NCI-H146 treated with DMSO at 0.1 percent for 48 hours (cell line): ENCODE measurements at regions not wholly inside any gene's neighbourhood (a gene's known extent, or its start where the extent isn't known, plus 50 kb on each side); places are given as distances from the start of the nearest gene placed in this dataset.

ENCODE experiments used
- DNase-seq: peaks from one replicate; lab custom pipeline; 2025; ENCODE audit not compliant: unreplicated experiment; lab: John Stamatoyannopoulos, UW

DNA sequence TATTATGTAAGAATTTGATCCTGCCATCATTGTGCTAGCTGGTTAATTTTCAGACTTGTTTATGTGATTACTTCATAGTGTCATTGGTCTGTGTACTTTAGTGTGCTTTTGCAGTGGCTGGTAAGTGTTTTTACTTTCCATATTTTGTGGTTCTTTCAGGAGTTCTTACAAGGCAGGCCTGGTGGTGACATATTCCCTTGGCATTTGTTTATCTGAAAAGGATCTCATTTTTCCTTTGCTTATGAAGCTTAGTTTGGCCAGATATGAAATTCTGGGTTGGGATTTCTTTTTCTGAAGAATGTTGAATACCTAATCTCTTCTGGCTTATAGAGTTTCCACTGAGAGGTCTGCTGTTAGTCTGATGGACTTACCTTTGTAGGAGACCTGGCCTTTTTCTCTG is 72.8 kb upstream of the MC4R start:
- no peak for DNase-seq

DNA sequence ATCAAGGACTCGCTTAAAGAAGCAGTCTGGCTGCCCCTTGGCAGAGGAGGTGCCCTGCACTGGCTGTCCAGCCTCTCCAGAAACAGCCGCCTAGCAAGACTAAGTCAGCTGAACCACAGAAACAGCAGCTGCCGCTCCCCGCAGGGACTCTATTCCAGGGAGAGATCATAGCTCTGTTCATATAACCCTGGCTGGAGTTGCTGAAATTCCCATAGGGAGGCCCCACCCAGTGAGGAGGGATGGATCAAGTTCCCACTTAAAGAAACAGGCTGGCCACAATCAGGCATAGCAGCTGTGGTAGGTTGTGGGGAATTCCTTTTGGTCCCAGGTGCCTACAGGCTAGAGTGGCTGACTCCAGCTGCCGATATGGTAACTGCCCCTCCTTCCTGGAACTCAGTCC is 74.2 kb upstream of the MC4R start:
- DNase-seq: peak; percentile 12

DNA sequence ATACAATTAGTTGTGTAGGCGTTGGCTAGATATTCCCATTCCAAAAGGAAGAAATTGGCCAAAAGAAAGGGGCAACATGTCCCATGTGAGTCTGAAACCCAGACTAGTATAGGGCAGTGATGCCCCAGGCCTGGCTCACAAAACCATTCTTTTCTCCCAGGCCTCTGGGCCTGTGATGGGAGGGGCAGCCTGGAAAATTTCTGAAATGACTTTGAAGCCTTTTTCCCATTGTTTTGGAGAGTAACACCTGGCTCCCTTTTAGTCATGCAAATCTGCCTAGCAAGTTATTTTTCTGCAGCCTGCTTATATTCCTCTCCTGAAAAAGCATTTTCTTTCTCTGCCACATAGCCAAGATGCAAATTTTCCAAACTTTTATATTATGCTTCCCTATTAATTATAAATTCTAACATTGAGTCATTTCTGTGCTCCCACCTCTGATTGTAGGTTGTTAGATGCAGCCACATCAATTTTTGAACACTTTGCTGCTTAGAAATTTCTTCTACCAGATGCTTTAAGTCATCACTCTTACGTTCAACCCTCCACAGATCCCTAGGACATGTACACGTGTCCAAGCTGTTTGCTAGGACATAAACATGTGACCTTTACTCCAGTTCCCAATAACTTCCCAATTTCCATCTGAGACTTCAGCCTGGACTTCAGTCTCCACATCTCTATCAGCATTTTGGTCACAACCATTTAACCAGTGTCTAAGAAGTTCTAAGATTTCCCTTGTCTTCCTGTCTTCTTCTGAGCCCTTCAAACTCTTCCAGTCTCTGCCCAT is 76.1 kb upstream of the MC4R start:
- no peak for DNase-seq

DNA sequence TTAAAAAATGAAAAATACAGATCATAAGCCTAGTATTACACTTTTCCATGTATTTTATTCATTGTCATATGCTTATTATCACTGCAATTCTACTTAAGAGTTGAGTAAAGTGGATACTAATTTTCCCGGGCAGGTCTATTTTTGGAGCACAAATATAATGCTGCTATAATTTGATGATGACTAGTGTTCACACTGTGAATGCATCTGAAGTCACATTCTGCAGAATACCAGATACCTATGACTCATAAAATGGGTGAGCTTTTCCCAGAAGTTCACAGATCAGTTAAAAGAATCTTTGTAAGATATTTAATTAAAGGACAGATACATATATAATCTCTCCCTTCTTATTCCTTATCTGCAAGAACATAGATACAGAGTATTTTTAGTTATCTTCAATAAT is 79.8 kb upstream of the MC4R start:
- peak; percentile 18 for DNase-seq

DNA sequence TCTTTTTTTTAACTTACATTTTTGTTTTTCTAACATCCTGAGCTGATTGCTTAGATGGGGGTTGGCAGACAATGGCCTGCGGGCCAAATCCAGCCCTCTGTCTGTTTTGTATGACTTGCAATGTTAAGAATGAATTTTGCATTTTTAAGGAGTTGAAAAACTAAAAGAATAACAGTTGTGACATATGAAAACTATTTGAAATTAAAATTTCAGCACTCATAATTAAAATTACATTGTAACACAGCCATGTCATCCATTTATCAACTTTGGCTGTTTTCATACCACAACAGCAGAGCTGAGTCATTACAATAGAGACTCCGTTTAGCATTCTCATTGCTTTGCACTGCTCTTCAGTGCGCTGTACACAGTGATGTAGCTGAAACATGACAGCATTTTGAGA is 94.1 kb upstream of the MC4R start:
- DNase-seq: no peak

DNA sequence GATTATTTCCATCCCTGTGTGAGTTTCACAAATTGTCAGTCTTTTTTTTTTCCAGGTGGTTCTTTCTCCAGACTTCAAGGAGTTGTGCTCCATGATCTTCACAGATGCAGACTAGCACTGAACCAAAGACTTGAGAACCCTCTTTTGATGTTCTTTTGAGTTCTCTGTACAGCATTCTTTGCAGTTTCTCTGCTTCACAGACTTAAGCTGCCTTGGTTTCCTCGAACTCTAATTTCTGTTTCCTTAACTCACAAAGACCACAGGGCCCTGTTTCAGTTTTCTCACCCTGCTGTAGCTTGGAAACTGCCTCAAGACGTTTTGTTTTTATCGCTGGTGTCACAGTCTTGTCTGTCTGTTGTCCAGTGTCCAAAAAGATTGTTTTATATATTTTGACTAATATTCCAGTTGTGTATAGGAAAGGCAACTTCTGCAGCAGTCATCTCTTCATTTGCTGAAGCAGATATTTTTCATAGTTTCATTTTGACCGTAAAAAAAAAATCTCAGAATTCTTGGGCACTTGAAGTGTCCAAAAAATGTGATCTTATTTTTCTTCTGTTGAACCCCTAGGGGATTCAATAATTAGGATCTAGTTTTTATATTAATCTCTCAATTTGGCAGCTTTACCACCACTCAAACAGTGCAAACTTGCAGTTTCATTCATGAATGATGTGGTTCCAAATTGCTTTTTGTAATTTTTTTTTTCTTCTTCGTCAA is 97.0 kb upstream of the MC4R start:
- no peak for DNase-seq

DNA sequence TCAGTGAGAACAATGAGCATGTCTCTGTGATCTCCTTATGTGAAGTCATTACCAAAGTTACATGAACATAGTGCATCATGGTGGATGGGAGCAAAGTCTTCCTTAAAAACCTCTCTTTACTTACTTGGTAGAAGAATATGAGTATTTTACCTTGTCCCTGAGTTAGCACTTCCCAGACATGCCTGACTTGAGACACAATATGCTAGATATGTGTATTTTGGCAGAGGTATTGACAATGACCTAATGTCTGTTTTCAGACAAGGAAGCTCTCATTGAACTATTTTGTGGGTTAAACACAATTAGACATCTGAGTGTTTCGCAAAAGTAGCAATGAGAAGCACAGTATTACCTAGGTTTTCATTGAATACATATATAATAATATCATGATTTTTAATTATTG is 99.1 kb upstream of the MC4R start:
- no peak for DNase-seq

DNA sequence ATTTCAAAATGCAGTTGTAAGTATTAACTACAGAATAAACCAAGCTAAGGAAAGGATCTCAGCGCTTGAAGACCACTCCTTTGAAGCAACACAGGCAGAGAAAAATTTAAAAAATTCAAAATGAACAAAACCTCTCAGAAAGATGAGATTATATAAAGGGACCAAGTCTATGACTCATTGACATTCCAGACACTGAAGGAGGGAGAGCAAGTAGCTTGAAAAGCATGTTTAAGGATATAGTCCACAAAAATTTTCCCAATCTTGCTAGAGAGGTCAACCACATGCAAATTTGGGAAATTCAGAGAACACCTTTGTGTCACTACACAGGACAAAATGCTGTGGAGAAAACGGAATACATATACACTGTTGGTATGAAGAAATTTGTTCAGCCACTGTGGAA is 112.6 kb upstream of the MC4R start:
- DNase-seq: no peak

DNA sequence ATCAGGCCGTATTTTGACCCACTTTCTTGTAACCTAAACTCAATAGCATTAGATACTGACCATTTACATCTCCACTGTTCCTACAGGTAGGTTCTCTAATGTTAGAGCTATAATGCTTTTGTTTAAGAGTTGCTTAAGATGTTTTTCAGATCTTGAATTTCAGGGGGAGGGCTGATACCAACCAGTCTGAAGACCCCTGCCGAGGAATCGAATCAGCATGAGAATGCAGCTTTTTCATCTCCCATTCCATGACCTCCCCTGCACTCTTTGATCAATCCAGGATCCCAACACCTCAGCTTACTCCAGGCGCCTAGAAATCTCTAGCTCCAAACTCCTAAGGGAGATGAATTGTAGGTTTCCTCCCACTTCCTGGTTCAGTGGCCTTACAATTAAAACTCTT is 120.5 kb upstream of the MC4R start:
- no peak for DNase-seq

DNA sequence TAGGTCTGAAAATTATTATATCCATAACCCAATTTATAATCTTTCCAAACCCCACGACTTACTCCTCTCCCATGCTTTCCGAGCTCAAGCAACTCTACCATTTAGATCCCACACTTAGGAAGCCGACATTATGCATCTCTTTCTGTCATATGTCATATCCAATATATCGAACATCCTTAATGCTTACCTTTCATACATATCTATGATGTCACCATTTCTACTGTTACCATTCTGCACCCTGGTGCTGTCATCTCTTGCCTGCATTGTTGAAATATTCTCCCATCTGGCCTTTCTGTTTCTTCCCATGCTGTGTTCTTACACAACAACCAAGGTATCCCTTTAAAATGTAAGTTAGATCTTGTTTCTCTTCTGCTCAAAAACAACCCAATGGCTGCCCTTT is 127.1 kb upstream of the MC4R start:
- no peak for DNase-seq

DNA sequence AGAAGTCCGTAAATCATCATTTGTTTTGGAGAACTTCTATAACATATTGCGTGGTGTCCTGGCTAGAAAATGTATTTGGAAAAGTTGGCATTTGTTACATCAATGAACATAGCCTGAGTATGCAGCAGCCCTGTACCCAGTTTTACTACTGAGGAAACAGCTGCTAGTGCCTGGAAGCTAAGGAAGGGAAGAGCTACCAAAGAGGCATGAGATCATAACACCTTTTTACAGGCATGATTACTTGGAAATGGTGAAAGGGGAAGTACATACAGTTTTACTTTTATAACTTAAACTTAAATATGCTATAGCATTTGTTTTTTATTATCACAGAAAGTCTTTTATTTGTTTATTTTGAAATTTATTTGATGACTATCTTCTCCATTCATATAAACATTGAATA is 128.4 kb upstream of the MC4R start:
- no peak for DNase-seq

DNA sequence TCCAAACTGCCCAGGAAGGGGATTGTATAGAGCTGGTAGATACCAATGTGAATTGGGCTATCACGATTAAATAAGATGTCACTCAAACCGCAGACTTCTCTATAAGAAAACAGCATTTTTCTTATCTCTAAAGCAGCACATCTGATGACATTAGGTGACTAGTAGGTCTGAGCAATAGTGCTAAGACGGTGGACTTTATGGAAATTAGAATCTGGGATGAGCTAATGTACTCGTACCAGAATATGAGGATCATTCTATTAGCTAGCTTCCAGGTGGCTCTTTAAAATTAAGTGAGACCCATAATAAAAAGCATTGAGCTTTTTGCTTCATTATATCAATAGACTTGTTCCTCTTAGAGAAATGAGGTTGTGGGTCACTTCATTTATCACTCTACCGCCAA is 130.0 kb upstream of the MC4R start:
- DNase-seq: no peak

DNA sequence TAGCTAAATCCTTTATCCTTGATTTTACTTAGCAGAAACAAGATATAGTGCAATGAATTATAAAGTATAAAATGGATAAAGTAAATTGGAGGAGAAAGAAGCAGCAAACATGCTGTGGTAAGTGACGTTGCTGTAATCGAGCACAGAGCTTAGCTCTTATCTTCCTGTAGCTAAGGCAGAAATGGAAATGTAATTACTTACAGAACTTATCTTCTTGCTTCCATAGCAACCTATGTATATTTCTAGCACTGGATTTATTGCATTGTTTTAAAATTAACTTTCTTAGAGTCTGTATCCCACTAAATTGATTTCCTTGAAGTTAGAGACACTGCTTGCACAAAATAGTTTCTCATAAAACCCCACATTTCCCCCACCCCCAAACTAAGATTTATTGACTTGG is 130.6 kb upstream of the MC4R start:
- no peak for DNase-seq

DNA sequence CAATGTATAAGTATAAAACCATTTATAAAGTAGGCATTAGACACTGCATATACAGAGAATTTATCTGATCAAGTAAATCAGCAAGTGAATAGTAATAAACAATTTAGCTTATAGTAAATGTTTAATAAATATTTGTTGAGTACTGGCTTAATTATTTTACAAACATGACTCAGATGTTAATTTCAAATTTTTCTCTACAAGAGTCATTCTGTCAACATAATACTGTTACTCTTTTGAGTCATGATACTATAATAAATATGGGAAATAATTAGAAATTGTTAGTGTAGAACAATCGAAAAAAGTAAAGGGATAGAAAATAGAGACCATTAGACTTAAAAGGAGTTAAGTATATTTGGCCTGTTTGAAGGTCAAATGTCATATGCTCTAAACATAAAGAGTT is 133.6 kb upstream of the MC4R start:
- DNase-seq: no peak

DNA sequence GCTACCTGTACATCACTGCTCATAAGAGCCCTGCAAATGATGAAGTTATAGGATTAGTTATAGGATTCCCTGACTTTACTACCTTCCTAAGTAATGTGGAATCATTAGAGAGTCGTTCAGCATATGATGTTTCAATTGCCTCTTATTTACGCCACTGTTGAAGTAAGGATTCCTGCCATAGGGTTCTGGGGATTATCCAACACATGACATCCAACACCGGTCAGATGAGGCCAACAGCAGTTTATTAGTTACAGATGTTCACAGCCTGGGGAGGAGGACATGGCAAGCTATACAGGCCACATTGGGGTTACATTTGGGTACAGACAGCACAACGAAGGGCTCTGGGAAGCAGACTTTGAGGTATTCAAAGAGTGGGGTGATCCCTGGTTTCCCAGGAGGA is 134.1 kb upstream of the MC4R start:
- no peak for DNase-seq

DNA sequence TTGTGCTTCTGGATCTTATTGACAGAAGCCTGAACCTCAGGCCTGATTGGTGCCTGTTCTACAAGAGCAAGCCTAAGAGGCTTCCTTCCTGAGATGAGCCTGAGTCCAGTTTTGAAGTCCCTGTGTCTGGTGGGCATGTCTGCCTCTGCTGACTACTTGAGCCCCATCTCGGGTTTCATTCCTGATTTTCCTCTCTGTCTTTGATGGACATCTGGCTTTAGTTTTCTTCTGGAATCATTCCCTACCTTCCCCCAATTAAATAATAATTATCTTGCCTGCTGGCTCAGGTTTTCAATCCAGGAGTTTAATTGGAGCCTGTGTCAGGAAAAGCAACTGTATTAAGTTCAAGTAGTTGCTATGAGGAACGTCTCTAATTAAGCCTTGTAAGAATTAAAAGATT is 135.5 kb upstream of the MC4R start:
- DNase-seq: no peak

DNA sequence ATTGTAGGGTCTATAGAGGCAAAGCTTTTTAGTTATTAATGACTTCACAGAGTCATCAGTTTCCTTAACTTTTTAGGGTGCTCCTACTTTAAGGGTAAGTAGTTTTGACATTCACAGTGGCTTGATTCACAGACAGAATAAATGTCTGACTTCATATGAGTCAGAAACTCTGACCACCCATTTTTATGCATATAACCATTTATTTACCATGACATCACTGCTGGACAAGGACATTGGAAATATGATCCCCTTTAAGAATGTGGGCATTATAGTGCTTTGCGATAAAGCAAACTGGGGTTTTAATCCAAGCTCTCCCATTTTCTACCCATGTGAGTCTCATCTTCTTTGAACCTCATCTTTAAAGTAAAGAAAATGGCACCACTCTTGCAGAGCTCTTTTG is 162.0 kb upstream of the MC4R start:
- no peak for DNase-seq

DNA sequence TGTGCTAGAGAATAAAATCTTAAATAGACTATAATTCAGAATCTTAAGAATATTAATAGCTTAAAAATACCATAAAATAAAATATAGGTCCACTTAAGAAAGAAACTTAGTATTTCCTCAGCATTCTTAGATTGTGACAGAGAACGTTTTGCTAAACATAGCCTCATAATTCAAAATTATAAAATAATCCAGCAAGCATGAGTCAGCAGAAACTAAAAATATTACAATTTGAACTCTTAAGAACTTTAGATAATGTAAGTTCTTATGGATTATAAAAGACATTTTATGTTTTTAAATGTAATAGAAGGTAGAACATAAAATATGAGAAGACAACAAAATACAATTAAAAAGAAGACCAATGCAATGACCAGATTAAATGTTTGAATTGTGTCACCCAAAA is 164.5 kb upstream of the MC4R start:
- DNase-seq: no peak

DNA sequence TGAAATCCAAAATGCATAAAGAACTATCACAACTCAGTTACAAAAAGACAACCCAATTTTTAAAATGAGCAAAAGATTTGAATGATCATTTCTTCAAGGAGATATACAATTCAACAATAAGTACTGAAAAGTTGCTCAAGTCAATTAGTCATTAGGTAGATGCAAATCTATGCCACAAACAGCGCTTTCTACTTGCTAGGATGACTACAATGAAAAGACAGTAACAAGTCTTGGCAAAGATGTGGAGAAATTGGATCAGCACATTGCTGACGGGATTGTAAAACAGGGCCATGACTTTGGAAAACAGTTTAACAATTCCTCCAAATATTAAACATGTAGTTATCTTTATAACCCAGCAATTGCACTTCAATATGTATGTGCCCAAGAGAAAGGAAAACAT is 166.3 kb upstream of the MC4R start:
- no peak for DNase-seq

DNA sequence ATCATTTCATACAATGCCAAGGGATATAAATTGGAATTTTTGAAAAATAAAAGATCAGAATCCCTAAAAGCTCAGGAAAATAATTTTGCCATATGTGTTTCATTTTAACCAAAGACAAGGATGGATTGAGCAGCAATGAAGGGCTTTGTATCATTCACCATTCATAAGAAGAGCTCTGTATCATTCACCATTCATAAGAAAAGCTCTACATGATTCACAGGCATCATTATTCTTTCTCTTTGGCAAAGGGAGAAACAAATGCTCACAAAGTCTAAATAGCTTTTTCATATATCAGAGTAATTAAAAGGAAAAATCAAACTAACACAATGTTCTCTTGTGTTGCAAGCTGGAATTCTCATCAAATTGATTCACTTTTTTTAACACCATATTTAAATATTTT is 169.1 kb upstream of the MC4R start:
- no peak for DNase-seq

DNA sequence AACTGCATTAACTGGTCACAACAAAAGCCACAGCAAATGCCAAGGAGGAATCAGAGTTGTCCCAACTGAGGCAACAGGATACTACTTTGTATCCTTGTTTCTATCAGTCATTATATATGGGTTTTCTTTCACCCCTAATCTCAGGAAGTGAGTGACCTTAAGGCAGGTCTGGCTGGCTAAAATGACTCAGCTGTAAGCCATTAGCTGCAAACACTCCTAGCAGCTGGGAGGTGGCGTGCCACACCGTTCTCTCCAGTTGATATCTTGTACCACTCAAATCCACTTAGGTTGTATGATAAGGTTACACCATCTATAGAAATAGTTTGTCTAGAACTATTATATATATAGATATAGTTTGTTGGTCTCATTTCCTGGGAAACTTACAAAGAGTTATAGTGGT is 171.1 kb upstream of the MC4R start:
- DNase-seq: no peak

DNA sequence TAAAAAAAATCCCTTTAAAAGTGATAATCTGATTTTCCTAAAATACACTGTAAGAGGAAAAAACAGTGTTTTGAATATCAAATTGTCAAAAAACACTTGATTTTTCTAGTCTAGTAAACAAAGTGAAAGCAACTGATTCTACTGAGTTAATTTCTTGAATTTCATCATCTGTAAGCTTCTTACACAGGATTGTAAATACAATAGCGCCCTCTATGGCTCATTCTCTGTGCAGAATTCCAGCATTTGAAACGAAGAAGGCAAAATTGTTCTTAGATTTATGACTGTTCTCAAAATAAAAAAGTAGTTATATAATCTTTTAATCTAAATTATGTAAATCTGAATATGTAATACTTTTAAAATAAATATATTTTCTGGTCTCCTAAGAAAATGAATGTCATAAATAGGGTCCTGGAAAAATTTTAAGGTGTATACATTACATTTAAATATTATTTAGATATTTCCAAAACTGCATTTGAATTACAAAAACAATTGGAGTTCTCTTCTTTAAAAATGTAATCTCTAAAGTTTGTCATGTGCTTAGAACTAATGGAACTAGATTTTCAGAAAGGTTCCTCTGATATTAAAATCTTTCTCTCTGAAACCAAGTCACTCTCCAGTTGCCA is 176.9 kb upstream of the MC4R start:
- DNase-seq: peak; percentile 77
